CD4-positive, alpha-beta T cell (primary cell): ENCODE measurements at regions not wholly inside any gene's neighbourhood (a gene's known extent, or its start where the extent isn't known, plus 50 kb on each side); places are given as distances from the start of the nearest gene placed in this dataset.

Experiments
- ATAC-seq: fragments of 200-7000 bp; cut with Tn5 transposase; one replicate; pipeline ENCODE4 v1.10.0; 2022; ENCODE audit warnings: mild to moderate bottlenecking; ENCODE audit not compliant: poor library complexity
- CTCF ChIA-PET: fragments of 350-600 bp; sonication (Branson Sonifier 250); formaldehyde crosslinking; loops from one replicate; lab custom pipeline; 2021; ENCODE audit warnings: antibody characterized with exemption, inconsistent platforms; lab: Charles Lee
- POLR2A ChIA-PET: fragments of 350-600 bp; sonication (Branson Sonifier 250); formaldehyde crosslinking; loops from one replicate; lab custom pipeline; 2021; ENCODE audit warnings: antibody characterized with exemption, inconsistent platforms; lab: Charles Lee
- DNase-seq, 14 experiments: peaks; one replicate each; pipeline ENCODE4 v3.0.0-alpha.2; 2013 to 2020; ENCODE audit warnings: mixed read lengths in 2 of 14
- H3K27ac ChIP-seq, 2 donors: one replicate each; pipeline versions ENCODE4 v1.5.1 to v1.7.0; 2013; ENCODE audit warnings: low read length in 2 of 2, low read depth in 1 of 2, mild to moderate bottlenecking in 1 of 2
- H3K27me3 ChIP-seq, 2 experiments: 1 replicate in 1 of 2; 2 replicates in 1 of 2; pipeline versions ENCODE4 v1.6.1 to v1.7.0; 2013; ENCODE audit warnings: low read length in 2 of 2, control low read depth in 1 of 2, mild to moderate bottlenecking in 1 of 2, moderate library complexity in 1 of 2; ENCODE audit not compliant: insufficient read depth in 2 of 2, control insufficient read depth in 1 of 2
- H3K36me3 ChIP-seq: one replicate; pipeline ENCODE4 v1.6.1; 2013; ENCODE audit warnings: low read length, control low read depth; ENCODE audit not compliant: insufficient read depth
- H3K4me1 ChIP-seq: one replicate; pipeline ENCODE4 v1.6.1; 2013; ENCODE audit warnings: low read length, control low read depth; ENCODE audit not compliant: insufficient read depth
- H3K4me3 ChIP-seq: one replicate; pipeline ENCODE4 v1.5.1; 2013; ENCODE audit warnings: mild to moderate bottlenecking, low read length, moderate library complexity
- H3K9me3 ChIP-seq, 2 experiments: 1 replicate in 1 of 2; 2 replicates in 1 of 2; pipeline versions ENCODE4 v1.6.1 to v1.7.0; 2013; ENCODE audit warnings: low read length in 2 of 2, mild to moderate bottlenecking in 2 of 2, control low read depth in 1 of 2, moderate library complexity in 1 of 2; ENCODE audit not compliant: control insufficient read depth in 1 of 2, insufficient read depth in 1 of 2
- H3K27ac Mint-ChIP-seq: one replicate; pipeline ENCODE4 v1.8.0; 2020; ENCODE audit warnings: mixed read lengths
- H3K27me3 Mint-ChIP-seq: one replicate; pipeline ENCODE4 v1.8.0; 2021; ENCODE audit warnings: mixed read lengths
- H3K36me3 Mint-ChIP-seq: one replicate; pipeline ENCODE4 v1.8.0; 2021; ENCODE audit warnings: low read depth, mixed read lengths
- H3K4me1 Mint-ChIP-seq: one replicate; pipeline ENCODE4 v1.8.0; 2021; ENCODE audit warnings: low read depth, mixed read lengths
- H3K4me3 Mint-ChIP-seq: one replicate; pipeline ENCODE4 v1.8.0; 2020; ENCODE audit warnings: mild to moderate bottlenecking, mixed read lengths
- H3K9me3 Mint-ChIP-seq: one replicate; pipeline ENCODE4 v1.8.0; 2020; ENCODE audit warnings: mixed read lengths
- CTCF ChIP-seq: fragments of 200-600 bp; IDR thresholded peaks from one replicate; pipeline ENCODE4 v1.8.0; 2022; ENCODE audit warnings: antibody characterized with exemption, mild to moderate bottlenecking
- intact Hi-C, 2 experiments: fragments of 100-400 bp; cut with DNase I in 1 of 2; cut with micrococcal nuclease in 1 of 2; formaldehyde crosslinking; loops; one replicate each; pipeline versions ENCODE4 v1.15.1 to v1.9.0; 2023 to 2025; cut with DNase I, micrococcal nuclease

GRCh38 chr2:125125902-125126301, 1100.8 kb downstream of the CNTNAP5 start:
- no peak for DNase-seq
- H3K9me3 Mint-ChIP-seq = peaks cover 18% of the 10 kb centered on the region
- no peak overlapping the region for H3K27ac Mint-ChIP-seq
- no peaks in the 10 kb centered on the region for H3K36me3 Mint-ChIP-seq
- Histone ChIP-seq H3K9me3 (peaks cover 0 to 4% of the 10 kb centered on the region in 2 experiments), H3K27me3 (no peaks in the 10 kb centered on the region), H3K27ac (no peak overlapping the region), H3K36me3 (no peaks in the 10 kb centered on the region), H3K4me3 (no peak overlapping the region), H3K4me1 (no peaks in the 10 kb centered on the region)
- CTCF ChIA-PET = no interaction called here
- intact Hi-C loops = no loop called here
- H3K27me3 Mint-ChIP-seq = no peaks in the 10 kb centered on the region
- ATAC-seq = no peak
- POLR2A ChIA-PET = no interaction called here
- H3K4me1 Mint-ChIP-seq = no peaks in the 10 kb centered on the region
- H3K4me3 Mint-ChIP-seq = no peak overlapping the region
- TF ChIP-seq CTCF = no peak

GRCh38 chr2:125160947-125161346, 1135.9 kb downstream of the CNTNAP5 start:
- Mint-ChIP-seq H3K27ac (no peak overlapping the region), H3K9me3 (peaks cover 12% of the 10 kb centered on the region), H3K4me1 (no peaks in the 10 kb centered on the region), H3K27me3 (no peaks in the 10 kb centered on the region), H3K4me3 (no peak overlapping the region), H3K36me3 (no peaks in the 10 kb centered on the region)
- POLR2A ChIA-PET = no interaction called here
- no peaks in the 10 kb centered on the region for H3K9me3 ChIP-seq
- H3K27ac ChIP-seq = no peak overlapping the region
- H3K36me3 ChIP-seq = no peaks in the 10 kb centered on the region
- CTCF ChIA-PET = no interaction called here
- no peak overlapping the region for H3K4me3 ChIP-seq
- H3K27me3 ChIP-seq = no peaks in the 10 kb centered on the region
- TF ChIP-seq CTCF = no peak
- H3K4me1 ChIP-seq = no peaks in the 10 kb centered on the region
- ATAC-seq = no peak
- intact Hi-C loops = no loop called here
- DNase-seq = no peak

GRCh38 chr2:125167152-125167551, 1142.1 kb downstream of the CNTNAP5 start:
- Mint-ChIP-seq H3K36me3 (no peaks in the 10 kb centered on the region), H3K4me3 (no peak overlapping the region), H3K27ac (no peak overlapping the region), H3K27me3 (no peaks in the 10 kb centered on the region), H3K4me1 (no peaks in the 10 kb centered on the region), H3K9me3 (peaks cover 5% of the 10 kb centered on the region)
- Histone ChIP-seq H3K27ac (no peak overlapping the region), H3K4me1 (no peaks in the 10 kb centered on the region), H3K9me3 (peaks cover 0 to 4% of the 10 kb centered on the region in 2 experiments), H3K27me3 (no peaks in the 10 kb centered on the region), H3K4me3 (no peak overlapping the region), H3K36me3 (no peaks in the 10 kb centered on the region)
- TF ChIP-seq CTCF = no peak
- intact Hi-C loops = no loop called here
- ATAC-seq (no peak), DNase-seq (no peak)
- POLR2A ChIA-PET = no interaction called here
- CTCF ChIA-PET = no interaction called here
